ENCODE measurements at regions not wholly inside any gene's neighbourhood (a gene's known extent, or its start where the extent isn't known, plus 50 kb on each side); places are given as distances from the start of the nearest gene placed in this dataset.
A peak's percentile ranks its signal among the peaks of the same experiment; 100 is the strongest.

DNA sequence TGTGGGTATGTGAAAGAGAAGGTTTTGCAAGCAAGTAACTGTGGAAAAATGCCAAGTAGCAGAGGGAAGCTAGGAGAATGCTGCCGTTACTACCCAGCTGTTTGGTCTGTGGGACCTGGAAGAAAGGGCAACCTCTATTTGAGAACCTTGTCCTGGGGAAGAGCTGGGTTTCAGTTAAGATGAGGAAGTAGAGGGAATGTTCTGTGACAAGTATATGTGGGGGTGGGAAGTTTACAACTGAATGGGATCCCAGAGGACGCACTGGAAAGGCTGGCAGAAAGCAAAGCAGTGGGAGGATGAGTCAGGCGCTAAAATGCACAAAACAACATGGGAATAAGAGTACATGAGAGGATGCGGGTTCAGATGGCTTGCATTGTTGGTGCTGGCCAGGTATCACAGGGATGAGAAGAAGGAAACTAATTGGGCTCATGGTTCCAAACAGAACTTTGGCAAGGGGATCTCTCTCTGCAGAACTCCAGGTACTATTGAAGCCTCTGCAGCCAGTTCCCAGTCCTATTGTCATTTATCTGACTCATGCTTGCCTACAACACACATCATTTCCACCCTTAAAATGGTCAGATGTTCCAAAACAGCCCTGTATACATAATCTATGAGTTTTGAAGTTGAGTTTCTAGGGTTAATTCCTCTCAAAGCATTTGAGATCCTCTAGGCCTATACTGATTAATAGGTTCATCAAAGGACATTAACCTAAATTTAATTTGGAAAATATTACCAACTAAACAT lies 88.5 kb upstream of the VAV3 start:
- Histone ChIP-seq H3F3A (ENCODE audit: low read depth) (peaks cover 35% of the 10 kb centered on the region), H3K9me3 (ENCODE audit: insufficient read depth, low read depth, low read length) (no peaks in the 10 kb centered on the region), H4K20me1 (ENCODE audit: insufficient read depth, low read length, poor library complexity, severe bottlenecking) (no peaks in the 10 kb centered on the region), H2AFZ (ENCODE audit: low read length) (no peak overlapping the region), H3K27me3 (ENCODE audit: insufficient read depth, low read length, poor library complexity, severe bottlenecking) (no peaks in the 10 kb centered on the region), H3K4me2 (ENCODE audit: low read depth, low read length, poor library complexity, severe bottlenecking) (peak overlapping the region; percentile 75), H3K4me3 (ENCODE audit: low read length, poor library complexity, severe bottlenecking) (no peak overlapping the region), H3K9me2 (replicated peaks; ENCODE audit: low read depth, low read length) (no peaks in the 10 kb centered on the region), H3K4me1 (ENCODE audit: insufficient read depth, low read length, poor library complexity, severe bottlenecking) (peaks cover 87% of the 10 kb centered on the region), H3K9ac (ENCODE audit: low read depth, low read length, poor library complexity, severe bottlenecking) (peak overlapping the region; percentile 85), H3K79me2 (ENCODE audit: insufficient read depth, low read length) (peaks cover 6% of the 10 kb centered on the region; the same call in 1 of the 2 replicates), H3K36me3 (ENCODE audit: insufficient read depth, low read length) (no peaks in the 10 kb centered on the region)
- TF ChIP-seq, protein P1, sequence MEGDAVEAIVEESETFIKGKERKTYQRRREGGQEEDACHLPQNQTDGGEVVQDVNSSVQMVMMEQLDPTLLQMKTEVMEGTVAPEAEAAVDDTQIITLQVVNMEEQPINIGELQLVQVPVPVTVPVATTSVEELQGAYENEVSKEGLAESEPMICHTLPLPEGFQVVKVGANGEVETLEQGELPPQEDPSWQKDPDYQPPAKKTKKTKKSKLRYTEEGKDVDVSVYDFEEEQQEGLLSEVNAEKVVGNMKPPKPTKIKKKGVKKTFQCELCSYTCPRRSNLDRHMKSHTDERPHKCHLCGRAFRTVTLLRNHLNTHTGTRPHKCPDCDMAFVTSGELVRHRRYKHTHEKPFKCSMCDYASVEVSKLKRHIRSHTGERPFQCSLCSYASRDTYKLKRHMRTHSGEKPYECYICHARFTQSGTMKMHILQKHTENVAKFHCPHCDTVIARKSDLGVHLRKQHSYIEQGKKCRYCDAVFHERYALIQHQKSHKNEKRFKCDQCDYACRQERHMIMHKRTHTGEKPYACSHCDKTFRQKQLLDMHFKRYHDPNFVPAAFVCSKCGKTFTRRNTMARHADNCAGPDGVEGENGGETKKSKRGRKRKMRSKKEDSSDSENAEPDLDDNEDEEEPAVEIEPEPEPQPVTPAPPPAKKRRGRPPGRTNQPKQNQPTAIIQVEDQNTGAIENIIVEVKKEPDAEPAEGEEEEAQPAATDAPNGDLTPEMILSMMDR (conservative IDR thresholded peaks at IDR 0.05; ENCODE audit: low read length), result no peak
- no peak for TF ChIP-seq EZH2phosphoT487 (IDR thresholded peaks at IDR 0.05; ENCODE audit: borderline replicate concordance)

DNA sequence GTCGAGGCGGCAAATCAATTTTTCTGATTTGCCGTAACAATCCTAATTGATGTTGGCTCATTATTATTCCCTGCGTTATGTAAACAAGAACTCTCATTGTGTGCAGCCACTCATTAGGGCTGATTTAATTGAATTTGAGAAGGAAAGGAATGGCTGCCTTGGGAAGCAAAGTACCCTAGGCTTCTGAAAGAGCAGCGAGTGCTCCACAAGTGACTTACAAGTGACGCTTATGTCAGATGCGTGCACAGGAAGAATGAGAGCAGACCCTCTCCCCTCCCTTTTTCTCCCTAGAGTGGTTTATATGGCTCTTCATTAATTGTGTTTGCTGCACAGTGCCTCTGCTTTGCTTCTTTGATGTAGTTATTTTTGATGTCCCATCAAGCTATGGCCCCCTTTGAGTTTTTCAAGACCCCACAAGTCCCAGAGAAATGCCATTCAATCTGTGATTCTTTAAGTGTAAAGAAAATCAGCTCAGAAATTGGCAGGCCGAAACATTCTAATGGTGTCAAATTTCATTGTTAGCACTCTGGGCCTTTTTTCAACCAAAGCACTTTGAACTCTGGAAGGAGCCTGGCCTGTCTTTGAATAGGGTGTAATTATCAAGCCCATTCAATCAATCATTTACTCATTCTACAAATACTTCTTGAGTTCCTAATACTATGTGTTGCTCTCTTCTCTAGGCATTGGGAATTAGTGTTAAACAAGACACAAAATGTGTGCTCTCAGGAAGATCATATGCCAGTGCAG lies 86.8 kb upstream of the VAV3 start:
- Histone ChIP-seq H4K20me1 (ENCODE audit: insufficient read depth, low read length, poor library complexity, severe bottlenecking) (no peaks in the 10 kb centered on the region), H3K9ac (ENCODE audit: low read depth, low read length, poor library complexity, severe bottlenecking) (peak overlapping the region; percentile 85), H3K4me3 (ENCODE audit: low read length, poor library complexity, severe bottlenecking) (peak overlapping the region; percentile 64), H3F3A (ENCODE audit: low read depth) (peaks cover 35% of the 10 kb centered on the region), H3K9me3 (ENCODE audit: insufficient read depth, low read depth, low read length) (no peaks in the 10 kb centered on the region), H2AFZ (ENCODE audit: low read length) (no peak overlapping the region), H3K9me2 (replicated peaks; ENCODE audit: low read depth, low read length) (no peaks in the 10 kb centered on the region), H3K27me3 (ENCODE audit: insufficient read depth, low read length, poor library complexity, severe bottlenecking) (no peaks in the 10 kb centered on the region), H3K4me1 (ENCODE audit: insufficient read depth, low read length, poor library complexity, severe bottlenecking) (peaks cover 89% of the 10 kb centered on the region), H3K79me2 (ENCODE audit: insufficient read depth, low read length) (peaks cover 14% of the 10 kb centered on the region; the same call in 1 of the 2 replicates), H3K36me3 (ENCODE audit: insufficient read depth, low read length) (no peaks in the 10 kb centered on the region), H3K4me2 (ENCODE audit: low read depth, low read length, poor library complexity, severe bottlenecking) (peak overlapping the region; percentile 75)
- no peak for TF ChIP-seq EZH2phosphoT487 (IDR thresholded peaks at IDR 0.05; ENCODE audit: borderline replicate concordance)
- TF ChIP-seq, protein P1 (conservative IDR thresholded peaks at IDR 0.05; ENCODE audit: low read length), result no peak

DNA sequence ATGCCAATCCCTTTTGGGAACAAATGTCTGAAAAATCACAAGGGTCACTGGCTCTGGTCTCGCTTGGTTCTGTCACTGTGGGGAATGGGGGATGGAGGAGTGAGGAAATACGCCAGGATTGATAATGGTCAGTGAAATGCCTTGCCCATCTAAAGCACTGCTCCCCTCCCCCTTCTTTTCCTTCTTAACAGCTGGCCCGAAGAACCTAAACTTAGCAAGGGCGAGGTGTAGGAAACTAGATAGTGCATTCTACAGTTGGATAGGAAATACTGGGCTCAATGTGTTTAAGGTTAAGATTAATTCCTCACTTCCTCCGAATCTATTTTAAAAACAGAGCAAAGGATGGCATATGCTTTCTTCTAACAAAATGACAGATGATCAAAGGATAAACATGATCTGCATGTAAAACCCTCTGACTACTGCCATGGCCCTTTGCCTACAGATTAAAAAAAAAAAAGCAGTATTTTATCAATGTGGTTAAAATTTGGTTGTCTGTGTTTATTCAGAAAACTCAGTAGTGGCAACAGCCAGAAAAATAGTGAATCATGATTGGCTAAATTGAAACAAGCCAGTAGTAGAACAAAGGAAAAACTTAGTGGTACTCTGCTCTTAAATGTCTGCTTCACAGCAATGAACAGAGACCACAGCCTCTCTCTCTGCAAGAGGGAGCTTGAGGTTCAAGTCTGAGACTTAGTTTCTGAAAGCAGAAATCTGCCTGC lies 86.1 kb upstream of the VAV3 start:
- H4K20me1 ChIP-seq (ENCODE audit: insufficient read depth, low read length, poor library complexity, severe bottlenecking), result no peaks in the 10 kb centered on the region
- no peaks in the 10 kb centered on the region for H3K27me3 ChIP-seq (ENCODE audit: insufficient read depth, low read length, poor library complexity, severe bottlenecking)
- H3K9ac ChIP-seq (ENCODE audit: low read depth, low read length, poor library complexity, severe bottlenecking), result peak overlapping the region; percentile 85
- H3K4me1 ChIP-seq (ENCODE audit: insufficient read depth, low read length, poor library complexity, severe bottlenecking), result peaks cover 90% of the 10 kb centered on the region
- H3K9me3 ChIP-seq (ENCODE audit: insufficient read depth, low read depth, low read length), result no peaks in the 10 kb centered on the region
- no peaks in the 10 kb centered on the region for H3K36me3 ChIP-seq (ENCODE audit: insufficient read depth, low read length)
- TF ChIP-seq EZH2phosphoT487 (IDR thresholded peaks at IDR 0.05; ENCODE audit: borderline replicate concordance), result no peak
- TF ChIP-seq, protein P1 (conservative IDR thresholded peaks at IDR 0.05; ENCODE audit: low read length), result no peak
- H3K4me3 ChIP-seq (ENCODE audit: low read length, poor library complexity, severe bottlenecking), result peak overlapping the region; percentile 64
- H3K4me2 ChIP-seq (ENCODE audit: low read depth, low read length, poor library complexity, severe bottlenecking), result peak overlapping the region; percentile 75
- H2AFZ ChIP-seq (ENCODE audit: low read length), result no peak overlapping the region
- peaks cover 14% of the 10 kb centered on the region; the same call in 1 of the 2 replicates for H3K79me2 ChIP-seq (ENCODE audit: insufficient read depth, low read length)
- H3F3A ChIP-seq (ENCODE audit: low read depth), result peaks cover 35% of the 10 kb centered on the region
- H3K9me2 ChIP-seq (replicated peaks; ENCODE audit: low read depth, low read length), result no peaks in the 10 kb centered on the region

All from Loucy (cell line).